Natural killer cell (primary cell): ENCODE measurements at regions not wholly inside any gene's neighbourhood (a gene's known extent, or its start where the extent isn't known, plus 50 kb on each side); places are given as distances from the start of the nearest gene placed in this dataset.

Experiments
- ATAC-seq, 3 donors: fragments of 150-1000 bp in 2 of 3; fragments of 200-7000 bp in 1 of 3; cut with Tn5 transposase; 1 replicate in 1 of 3; 2 replicates in 2 of 3; pipeline ENCODE4 v1.10.0; 2021; ENCODE audit warnings: mild to moderate bottlenecking in 2 of 3, moderate library complexity in 2 of 3
- DNase-seq, 2 donors: peaks; one replicate each; pipeline versions ENCODE4 v3.0.0 to v3.0.0-alpha.2; 2013 to 2021; ENCODE audit warnings: mixed read lengths in 1 of 2
- H3K27ac ChIP-seq: one replicate; pipeline ENCODE4 v1.5.1; 2013; ENCODE audit warnings: mild to moderate bottlenecking, low read length
- H3K27me3 ChIP-seq: one replicate; pipeline ENCODE4 v1.6.1; 2013; ENCODE audit warnings: low read length; ENCODE audit not compliant: control insufficient read depth, insufficient read depth
- H3K36me3 ChIP-seq: one replicate; pipeline ENCODE4 v1.6.1; 2013; ENCODE audit warnings: low read length; ENCODE audit not compliant: control insufficient read depth, insufficient read depth
- H3K4me1 ChIP-seq: one replicate; pipeline ENCODE4 v1.6.1; 2013; ENCODE audit warnings: low read length; ENCODE audit not compliant: control insufficient read depth, insufficient read depth
- H3K4me3 ChIP-seq: one replicate; pipeline ENCODE4 v1.5.1; 2013; ENCODE audit warnings: low read length
- H3K9me3 ChIP-seq: one replicate; pipeline ENCODE4 v1.6.1; 2013; ENCODE audit warnings: low read length; ENCODE audit not compliant: control insufficient read depth, insufficient read depth
- H3K27ac Mint-ChIP-seq, 2 donors: one replicate each; pipeline ENCODE4 v1.8.0; 2022; ENCODE audit warnings: mild to moderate bottlenecking in 2 of 2, mixed read lengths in 2 of 2, moderate library complexity in 1 of 2
- H3K27me3 Mint-ChIP-seq, 2 donors: one replicate each; pipeline ENCODE4 v1.8.0; 2022; ENCODE audit warnings: low read depth in 2 of 2, mixed read lengths in 2 of 2
- H3K36me3 Mint-ChIP-seq: one replicate; pipeline ENCODE4 v1.8.0; 2022; ENCODE audit warnings: mixed read lengths
- H3K4me1 Mint-ChIP-seq, 2 donors: one replicate each; pipeline ENCODE4 v1.8.0; 2022; ENCODE audit warnings: mixed read lengths in 2 of 2
- H3K4me3 Mint-ChIP-seq: one replicate; pipeline ENCODE4 v1.8.0; 2022; ENCODE audit warnings: mild to moderate bottlenecking, moderate library complexity, mixed read lengths
- H3K9me3 Mint-ChIP-seq, 2 donors: one replicate each; pipeline ENCODE4 v1.8.0; 2022; ENCODE audit warnings: mixed read lengths in 2 of 2
- WGBS: methylation state at CpG from one replicate; pipeline ENCODE4 v1.1.7; 2013; ENCODE audit warnings: missing lambda C conversion rate; ENCODE audit not compliant: insufficient coverage; 5-methylcytosine and 5-hydroxymethylcytosine counted together
- intact Hi-C: fragments of 100-400 bp; cut with micrococcal nuclease; formaldehyde crosslinking; loops from one replicate; pipeline ENCODE4 v1.14.2; 2022
- TF ChIP-seq, protein P1 (sequence below): fragments of 200-600 bp; IDR thresholded peaks from one replicate; pipeline ENCODE4 v1.8.0; 2022; ENCODE audit warnings: antibody characterized with exemption

DNA sequence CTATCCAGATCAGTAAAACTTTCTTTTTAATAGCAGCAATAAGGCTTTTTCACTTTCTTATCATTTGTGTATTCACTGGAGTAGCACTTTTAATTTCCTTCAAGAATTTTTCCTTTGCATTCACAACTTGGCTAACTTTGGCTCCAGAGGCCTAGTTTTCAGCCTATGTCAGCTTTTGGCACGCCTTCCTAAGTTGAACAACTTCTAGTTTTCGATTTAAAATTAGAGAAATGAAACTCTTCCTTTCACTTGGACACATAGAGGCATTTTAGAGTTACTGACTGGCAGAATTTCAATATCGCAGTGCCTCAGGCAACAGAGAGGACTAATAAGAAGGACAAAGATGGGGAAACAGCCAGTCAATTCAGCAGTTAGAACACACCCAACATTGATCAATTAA is 577.4 kb downstream of the DSC3 start:
- no peak overlapping the region for H3K4me3 Mint-ChIP-seq
- Histone ChIP-seq H3K4me1 (no peaks in the 10 kb centered on the region), H3K27ac (no peak overlapping the region), H3K4me3 (no peak overlapping the region), H3K9me3 (no peaks in the 10 kb centered on the region), H3K27me3 (no peaks in the 10 kb centered on the region), H3K36me3 (no peaks in the 10 kb centered on the region)
- DNase-seq (no peak), ATAC-seq (no peak)
- TF ChIP-seq, protein P1, sequence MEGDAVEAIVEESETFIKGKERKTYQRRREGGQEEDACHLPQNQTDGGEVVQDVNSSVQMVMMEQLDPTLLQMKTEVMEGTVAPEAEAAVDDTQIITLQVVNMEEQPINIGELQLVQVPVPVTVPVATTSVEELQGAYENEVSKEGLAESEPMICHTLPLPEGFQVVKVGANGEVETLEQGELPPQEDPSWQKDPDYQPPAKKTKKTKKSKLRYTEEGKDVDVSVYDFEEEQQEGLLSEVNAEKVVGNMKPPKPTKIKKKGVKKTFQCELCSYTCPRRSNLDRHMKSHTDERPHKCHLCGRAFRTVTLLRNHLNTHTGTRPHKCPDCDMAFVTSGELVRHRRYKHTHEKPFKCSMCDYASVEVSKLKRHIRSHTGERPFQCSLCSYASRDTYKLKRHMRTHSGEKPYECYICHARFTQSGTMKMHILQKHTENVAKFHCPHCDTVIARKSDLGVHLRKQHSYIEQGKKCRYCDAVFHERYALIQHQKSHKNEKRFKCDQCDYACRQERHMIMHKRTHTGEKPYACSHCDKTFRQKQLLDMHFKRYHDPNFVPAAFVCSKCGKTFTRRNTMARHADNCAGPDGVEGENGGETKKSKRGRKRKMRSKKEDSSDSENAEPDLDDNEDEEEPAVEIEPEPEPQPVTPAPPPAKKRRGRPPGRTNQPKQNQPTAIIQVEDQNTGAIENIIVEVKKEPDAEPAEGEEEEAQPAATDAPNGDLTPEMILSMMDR, result no peak
- no peak overlapping the region for H3K27ac Mint-ChIP-seq
- WGBS, result 67% methylated on average over 3 of the region's 3 CpGs
- no peaks in the 10 kb centered on the region for H3K4me1 Mint-ChIP-seq
- no peaks in the 10 kb centered on the region for H3K27me3 Mint-ChIP-seq
- no peaks in the 10 kb centered on the region for H3K36me3 Mint-ChIP-seq
- intact Hi-C loops, result no loop called here
- H3K9me3 Mint-ChIP-seq, result peaks cover 10 to 23% of the 10 kb centered on the region in 2 donors

DNA sequence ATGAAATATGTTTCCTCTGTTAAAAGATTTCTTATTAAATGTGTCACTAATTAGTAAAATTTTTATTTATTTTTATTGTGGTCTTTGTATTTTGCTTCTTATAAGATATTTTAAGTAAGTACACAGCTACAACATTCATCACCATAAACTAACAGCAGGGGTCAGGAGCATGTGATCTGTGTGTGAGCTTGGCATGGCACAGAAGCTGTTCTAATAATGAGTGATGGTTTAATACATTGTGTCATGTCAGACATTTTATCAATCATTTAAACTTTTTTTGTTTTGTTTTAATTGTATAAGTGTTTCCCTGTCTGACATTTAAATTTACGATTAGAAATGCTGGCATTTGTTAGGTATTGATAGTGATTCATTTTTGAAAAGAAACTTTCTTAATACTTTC is 585.4 kb downstream of the DSC3 start:
- peaks cover 2% of the 10 kb centered on the region for H3K9me3 ChIP-seq
- peaks cover 4 to 9% of the 10 kb centered on the region in 2 donors for H3K9me3 Mint-ChIP-seq
- no peaks in the 10 kb centered on the region for H3K4me1 ChIP-seq
- H3K27ac Mint-ChIP-seq, result no peak overlapping the region
- H3K36me3 ChIP-seq, result no peaks in the 10 kb centered on the region
- no peak overlapping the region for H3K4me3 ChIP-seq
- TF ChIP-seq, protein P1, result no peak
- no peak overlapping the region for H3K4me3 Mint-ChIP-seq
- H3K27ac ChIP-seq, result no peak overlapping the region
- ATAC-seq (no peak), DNase-seq (no peak)
- H3K36me3 Mint-ChIP-seq, result no peaks in the 10 kb centered on the region
- no CpG with 5 or more reads among the region's 1 CpG for WGBS
- intact Hi-C loops, result no loop called here
- H3K27me3 Mint-ChIP-seq, result no peaks in the 10 kb centered on the region
- no peaks in the 10 kb centered on the region for H3K27me3 ChIP-seq
- no peaks in the 10 kb centered on the region for H3K4me1 Mint-ChIP-seq

DNA sequence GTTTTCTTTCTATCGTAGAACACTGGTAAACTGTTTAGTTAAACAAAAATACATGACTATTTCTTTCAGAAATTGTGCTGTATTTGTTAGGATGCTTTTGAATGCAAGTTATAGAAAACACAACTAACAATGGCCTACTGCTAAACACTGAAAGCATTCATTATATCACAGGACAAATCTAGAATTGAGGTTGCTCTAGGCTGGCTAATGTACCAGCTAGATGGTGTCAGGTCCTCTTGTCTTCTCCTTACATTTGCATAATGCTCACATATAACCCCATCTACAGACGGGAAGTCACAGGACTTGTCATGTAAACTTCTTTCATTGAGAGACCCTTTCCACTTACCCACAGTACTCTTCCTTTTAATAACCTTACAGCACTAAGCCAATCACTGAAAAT is 586.8 kb downstream of the DSC3 start:
- peaks cover 2% of the 10 kb centered on the region for H3K9me3 ChIP-seq
- no peaks in the 10 kb centered on the region for H3K36me3 Mint-ChIP-seq
- no peak overlapping the region for H3K27ac ChIP-seq
- H3K4me1 ChIP-seq, result no peaks in the 10 kb centered on the region
- DNase-seq (no peak), ATAC-seq (no peak)
- no peaks in the 10 kb centered on the region for H3K36me3 ChIP-seq
- WGBS, result 81% methylated on average over 1 of the region's 2 CpGs
- H3K27ac Mint-ChIP-seq, result no peak overlapping the region
- H3K4me3 ChIP-seq, result no peak overlapping the region
- intact Hi-C loops, result no loop called here
- H3K27me3 Mint-ChIP-seq, result no peaks in the 10 kb centered on the region
- H3K9me3 Mint-ChIP-seq, result peaks cover 4 to 8% of the 10 kb centered on the region in 2 donors
- no peaks in the 10 kb centered on the region for H3K27me3 ChIP-seq
- no peak overlapping the region for H3K4me3 Mint-ChIP-seq
- TF ChIP-seq, protein P1, result no peak
- no peaks in the 10 kb centered on the region for H3K4me1 Mint-ChIP-seq

DNA sequence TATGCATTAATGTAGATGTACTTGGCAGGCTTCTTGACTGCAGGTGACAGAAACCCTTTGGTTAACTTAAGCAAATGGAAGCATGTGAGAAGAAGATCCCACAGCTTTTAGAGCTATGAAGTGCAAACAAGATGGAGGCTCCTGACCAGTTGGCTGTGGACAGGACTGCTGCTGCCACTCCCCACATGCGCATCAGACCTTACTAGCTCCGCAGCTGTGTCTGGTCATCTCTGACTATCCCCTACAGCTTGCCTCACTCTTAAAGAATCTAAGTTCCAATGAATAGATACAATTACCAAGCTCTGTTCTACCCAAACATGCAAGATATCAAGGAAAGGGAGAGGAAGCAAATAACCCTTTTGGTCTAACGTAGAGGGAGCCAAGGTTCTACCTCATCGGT is 587.6 kb downstream of the DSC3 start:
- no peaks in the 10 kb centered on the region for H3K36me3 ChIP-seq
- H3K9me3 Mint-ChIP-seq, result peaks cover 4 to 5% of the 10 kb centered on the region in 2 donors
- DNase-seq (no peak), ATAC-seq (no peak)
- H3K27ac ChIP-seq, result no peak overlapping the region
- 91% methylated on average over 2 of the region's 4 CpGs for WGBS
- no peaks in the 10 kb centered on the region for H3K4me1 Mint-ChIP-seq
- H3K9me3 ChIP-seq, result peaks cover 2% of the 10 kb centered on the region
- H3K4me1 ChIP-seq, result no peaks in the 10 kb centered on the region
- no peak overlapping the region for H3K27ac Mint-ChIP-seq
- intact Hi-C loops, result no loop called here
- H3K4me3 ChIP-seq, result no peak overlapping the region
- H3K27me3 ChIP-seq, result no peaks in the 10 kb centered on the region
- no peaks in the 10 kb centered on the region for H3K27me3 Mint-ChIP-seq
- H3K4me3 Mint-ChIP-seq, result no peak overlapping the region
- no peaks in the 10 kb centered on the region for H3K36me3 Mint-ChIP-seq
- TF ChIP-seq, protein P1, result no peak
